Activated CD4-positive, alpha-beta T cell treated with anti-CD3 and anti-CD28 coated beads for 1 hour (primary cell): ENCODE measurements at regions not wholly inside any gene's neighbourhood (a gene's known extent, or its start where the extent isn't known, plus 50 kb on each side); places are given as distances from the start of the nearest gene placed in this dataset.

ENCODE experiments used
- DNase-seq: peaks from one replicate; pipeline ENCODE4 v3.0.0-alpha.2; 2020

GRCh38 chrX:124529786-124530185 lies 183.4 kb downstream of the SH2D1A start:
- DNase-seq: no peak

- no peak for DNase-seq
These were observed 184.4 kb downstream of the SH2D1A start for GRCh38 chrX:124530803-124531202.

- DNase-seq: no peak
These were observed 188.2 kb downstream of the SH2D1A start for GRCh38 chrX:124534536-124534935.

- no peak for DNase-seq
These were observed 194.1 kb downstream of the SH2D1A start for GRCh38 chrX:124540474-124540873.

- no peak for DNase-seq
These were observed 202.2 kb downstream of the SH2D1A start for GRCh38 chrX:124548571-124548970.

GRCh38 chrX:124555036-124555595 lies 208.8 kb downstream of the SH2D1A start:
- no peak for DNase-seq

GRCh38 chrX:124557976-124558375 lies 211.6 kb downstream of the SH2D1A start:
- no peak for DNase-seq

GRCh38 chrX:124573468-124573867 lies 227.1 kb downstream of the SH2D1A start:
- no peak for DNase-seq

GRCh38 chrX:124592744-124593143 lies 246.4 kb downstream of the SH2D1A start:
- no peak for DNase-seq

- no peak for DNase-seq
These were observed 247.8 kb downstream of the SH2D1A start for GRCh38 chrX:124594017-124594651.

- DNase-seq: no peak
These were observed 259.1 kb downstream of the SH2D1A start for GRCh38 chrX:124605511-124605910.

- no peak for DNase-seq
These were observed 260.4 kb downstream of the SH2D1A start for GRCh38 chrX:124606724-124607123.

- no peak for DNase-seq
These were observed 273.3 kb downstream of the SH2D1A start for GRCh38 chrX:124619710-124620109.

GRCh38 chrX:124634363-124634762 lies 288.0 kb downstream of the SH2D1A start:
- no peak for DNase-seq

- DNase-seq: no peak
These were observed 295.6 kb downstream of the SH2D1A start for GRCh38 chrX:124641737-124642491.

GRCh38 chrX:124646403-124646802 lies 300.0 kb downstream of the SH2D1A start:
- no peak for DNase-seq

- no peak for DNase-seq
These were observed 304.7 kb downstream of the SH2D1A start for GRCh38 chrX:124651031-124651430.

- no peak for DNase-seq
These were observed 319.4 kb downstream of the SH2D1A start for GRCh38 chrX:124665621-124666400.

- DNase-seq: no peak
These were observed 332.8 kb downstream of the SH2D1A start for GRCh38 chrX:124679199-124679598.

- no peak for DNase-seq
These were observed 333.9 kb downstream of the SH2D1A start for GRCh38 chrX:124680287-124680686.

GRCh38 chrX:124690495-124690894 lies 344.1 kb downstream of the SH2D1A start:
- no peak for DNase-seq

GRCh38 chrX:124699876-124700275 lies 353.5 kb downstream of the SH2D1A start:
- no peak for DNase-seq

GRCh38 chrX:124717537-124717936 lies 371.2 kb downstream of the SH2D1A start:
- DNase-seq: no peak

- no peak for DNase-seq
These were observed 372.7 kb downstream of the SH2D1A start for GRCh38 chrX:124719060-124719459.
